ENCODE measurements at regions not wholly inside any gene's neighbourhood (a gene's known extent, or its start where the extent isn't known, plus 50 kb on each side); places are given as distances from the start of the nearest gene placed in this dataset.

- Histone ChIP-seq H3K36me3 (ENCODE audit: control insufficient read depth, insufficient read depth, low read length) (no peaks in the 10 kb centered on the region), H3K27me3 (replicated peaks; ENCODE audit: control insufficient read depth, insufficient read depth, low read length, poor library complexity, severe bottlenecking) (no peaks in the 10 kb centered on the region), H3K9me3 (ENCODE audit: control insufficient read depth, low read length) (no peaks in the 10 kb centered on the region), H3K27ac (ENCODE audit: insufficient read depth, low read length, poor library complexity, severe bottlenecking) (no peak overlapping the region), H3K4me1 (ENCODE audit: control insufficient read depth, insufficient read depth, low read length, poor library complexity, severe bottlenecking) (no peaks in the 10 kb centered on the region), H3K4me3 (ENCODE audit: insufficient read depth, low read depth, low read length, poor library complexity, severe bottlenecking) (no peak overlapping the region)
- no peak for DNase-seq
Measured at GRCh38 chr16:79336437-79337229, 263.9 kb downstream of the MAF start.

GRCh38 chr16:79334127-79334526 lies 266.4 kb downstream of the MAF start:
- Histone ChIP-seq H3K9me3 (ENCODE audit: control insufficient read depth, low read length) (no peaks in the 10 kb centered on the region), H3K27me3 (replicated peaks; ENCODE audit: control insufficient read depth, insufficient read depth, low read length, poor library complexity, severe bottlenecking) (no peaks in the 10 kb centered on the region), H3K4me1 (ENCODE audit: control insufficient read depth, insufficient read depth, low read length, poor library complexity, severe bottlenecking) (no peaks in the 10 kb centered on the region), H3K4me3 (ENCODE audit: insufficient read depth, low read depth, low read length, poor library complexity, severe bottlenecking) (no peak overlapping the region), H3K27ac (ENCODE audit: insufficient read depth, low read length, poor library complexity, severe bottlenecking) (no peak overlapping the region), H3K36me3 (ENCODE audit: control insufficient read depth, insufficient read depth, low read length) (no peaks in the 10 kb centered on the region)
- DNase-seq: peak in 1 of 3 donors; percentile 22

DNA sequence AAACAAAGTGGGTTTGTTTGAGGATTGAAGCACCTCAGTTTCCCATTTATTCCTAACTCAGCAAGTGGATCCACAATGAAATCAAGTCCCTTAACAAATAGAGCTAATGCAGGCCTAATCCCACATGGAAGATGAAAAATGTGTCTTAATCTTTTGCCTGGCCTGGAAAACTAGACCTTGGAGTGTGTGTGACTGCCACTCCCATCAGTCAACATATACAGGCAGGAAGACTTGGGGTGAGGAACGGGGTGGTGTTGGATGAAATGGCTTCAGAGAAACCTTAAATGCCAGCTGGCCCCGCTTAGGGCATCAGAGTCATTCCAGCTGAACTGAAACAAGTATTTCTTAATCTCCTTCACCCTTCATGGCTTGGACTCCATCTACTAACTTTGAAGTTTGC lies 269.5 kb downstream of the MAF start:
- no peak for DNase-seq

GRCh38 chr16:79329967-79330366 lies 270.6 kb downstream of the MAF start:
- no peaks in the 10 kb centered on the region for H3K4me1 ChIP-seq (ENCODE audit: control insufficient read depth, insufficient read depth, low read length, poor library complexity, severe bottlenecking)
- no peak for DNase-seq
- H3K4me3 ChIP-seq (ENCODE audit: insufficient read depth, low read depth, low read length, poor library complexity, severe bottlenecking): no peak overlapping the region
- H3K36me3 ChIP-seq (ENCODE audit: control insufficient read depth, insufficient read depth, low read length): no peaks in the 10 kb centered on the region
- H3K9me3 ChIP-seq (ENCODE audit: control insufficient read depth, low read length): no peaks in the 10 kb centered on the region
- no peak overlapping the region for H3K27ac ChIP-seq (ENCODE audit: insufficient read depth, low read length, poor library complexity, severe bottlenecking)
- no peaks in the 10 kb centered on the region for H3K27me3 ChIP-seq (replicated peaks; ENCODE audit: control insufficient read depth, insufficient read depth, low read length, poor library complexity, severe bottlenecking)

More for the DNA sequence above, 269.5 kb downstream of the MAF start:
- Histone ChIP-seq H3K36me3 (ENCODE audit: control insufficient read depth, insufficient read depth, low read length) (no peaks in the 10 kb centered on the region), H3K4me3 (ENCODE audit: insufficient read depth, low read depth, low read length, poor library complexity, severe bottlenecking) (no peak overlapping the region), H3K27ac (ENCODE audit: insufficient read depth, low read length, poor library complexity, severe bottlenecking) (no peak overlapping the region), H3K9me3 (ENCODE audit: control insufficient read depth, low read length) (no peaks in the 10 kb centered on the region), H3K4me1 (ENCODE audit: control insufficient read depth, insufficient read depth, low read length, poor library complexity, severe bottlenecking) (no peaks in the 10 kb centered on the region), H3K27me3 (replicated peaks; ENCODE audit: control insufficient read depth, insufficient read depth, low read length, poor library complexity, severe bottlenecking) (no peaks in the 10 kb centered on the region)

- Histone ChIP-seq H3K4me3 (ENCODE audit: insufficient read depth, low read depth, low read length, poor library complexity, severe bottlenecking) (no peak overlapping the region), H3K27ac (ENCODE audit: insufficient read depth, low read length, poor library complexity, severe bottlenecking) (no peak overlapping the region), H3K9me3 (ENCODE audit: control insufficient read depth, low read length) (no peaks in the 10 kb centered on the region), H3K4me1 (ENCODE audit: control insufficient read depth, insufficient read depth, low read length, poor library complexity, severe bottlenecking) (no peaks in the 10 kb centered on the region), H3K27me3 (replicated peaks; ENCODE audit: control insufficient read depth, insufficient read depth, low read length, poor library complexity, severe bottlenecking) (no peaks in the 10 kb centered on the region), H3K36me3 (ENCODE audit: control insufficient read depth, insufficient read depth, low read length) (no peaks in the 10 kb centered on the region)
- DNase-seq: no peak
Measured at GRCh38 chr16:79329166-79329521, 271.4 kb downstream of the MAF start.

- no peak overlapping the region for H3K27ac ChIP-seq (ENCODE audit: insufficient read depth, low read length, poor library complexity, severe bottlenecking)
- no peak overlapping the region for H3K4me3 ChIP-seq (ENCODE audit: insufficient read depth, low read depth, low read length, poor library complexity, severe bottlenecking)
Measured at GRCh38 chr16:79328402-79329165, 272.0 kb downstream of the MAF start.

DNA sequence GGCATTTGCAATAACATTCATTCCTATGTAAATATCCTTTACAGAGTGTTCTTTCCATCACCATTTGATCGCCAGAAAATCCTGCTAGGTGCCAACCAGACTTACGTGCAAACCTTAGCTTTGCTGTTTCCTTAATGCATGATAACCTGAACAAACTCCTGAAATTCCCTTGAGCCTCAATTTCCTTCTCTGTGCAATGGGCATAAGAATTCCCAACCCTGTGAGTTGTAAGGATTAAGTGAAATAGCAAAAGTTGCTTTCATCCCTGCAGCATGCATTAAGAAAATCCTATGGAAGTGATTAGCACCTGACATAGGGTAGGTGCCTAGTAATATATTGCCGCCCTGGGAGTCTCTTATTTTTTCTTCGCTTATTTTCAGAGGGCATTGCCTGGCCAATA lies 272.7 kb downstream of the MAF start:
- Histone ChIP-seq H3K27me3 (replicated peaks; ENCODE audit: control insufficient read depth, insufficient read depth, low read length, poor library complexity, severe bottlenecking) (no peaks in the 10 kb centered on the region), H3K9me3 (ENCODE audit: control insufficient read depth, low read length) (no peaks in the 10 kb centered on the region), H3K27ac (ENCODE audit: insufficient read depth, low read length, poor library complexity, severe bottlenecking) (no peak overlapping the region), H3K4me3 (ENCODE audit: insufficient read depth, low read depth, low read length, poor library complexity, severe bottlenecking) (no peak overlapping the region), H3K4me1 (ENCODE audit: control insufficient read depth, insufficient read depth, low read length, poor library complexity, severe bottlenecking) (no peaks in the 10 kb centered on the region), H3K36me3 (ENCODE audit: control insufficient read depth, insufficient read depth, low read length) (no peaks in the 10 kb centered on the region)
- no peak for DNase-seq

More at GRCh38 chr16:79328402-79329165, 272.0 kb downstream of the MAF start:
- Histone ChIP-seq H3K27me3 (replicated peaks; ENCODE audit: control insufficient read depth, insufficient read depth, low read length, poor library complexity, severe bottlenecking) (no peaks in the 10 kb centered on the region), H3K36me3 (ENCODE audit: control insufficient read depth, insufficient read depth, low read length) (no peaks in the 10 kb centered on the region), H3K4me1 (ENCODE audit: control insufficient read depth, insufficient read depth, low read length, poor library complexity, severe bottlenecking) (no peaks in the 10 kb centered on the region), H3K9me3 (ENCODE audit: control insufficient read depth, low read length) (no peaks in the 10 kb centered on the region)
- no peak for DNase-seq

DNA sequence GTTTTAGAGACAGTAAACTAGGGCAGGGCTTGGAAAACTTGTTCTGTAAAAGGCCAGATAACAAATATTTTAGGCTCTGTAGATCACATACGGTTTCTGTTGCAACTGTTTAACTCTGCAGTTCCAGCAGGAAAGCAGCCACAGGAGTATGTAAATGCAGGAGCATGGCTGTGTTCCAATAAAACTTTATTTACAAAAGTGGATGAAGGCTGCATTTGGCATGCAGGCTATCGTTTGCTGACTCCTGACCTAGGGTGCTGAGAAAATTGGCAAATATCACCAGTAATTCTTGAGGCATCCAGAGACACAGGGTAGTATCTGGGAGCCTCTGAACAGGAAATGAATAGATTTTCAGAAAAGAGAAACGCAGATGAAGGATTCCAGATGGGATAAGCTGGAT lies 274.0 kb downstream of the MAF start:
- no peaks in the 10 kb centered on the region for H3K4me1 ChIP-seq (ENCODE audit: control insufficient read depth, insufficient read depth, low read length, poor library complexity, severe bottlenecking)
- H3K27ac ChIP-seq (ENCODE audit: insufficient read depth, low read length, poor library complexity, severe bottlenecking): no peak overlapping the region
- DNase-seq: no peak
- H3K27me3 ChIP-seq (replicated peaks; ENCODE audit: control insufficient read depth, insufficient read depth, low read length, poor library complexity, severe bottlenecking): no peaks in the 10 kb centered on the region
- H3K4me3 ChIP-seq (ENCODE audit: insufficient read depth, low read depth, low read length, poor library complexity, severe bottlenecking): no peak overlapping the region
- no peaks in the 10 kb centered on the region for H3K9me3 ChIP-seq (ENCODE audit: control insufficient read depth, low read length)
- H3K36me3 ChIP-seq (ENCODE audit: control insufficient read depth, insufficient read depth, low read length): no peaks in the 10 kb centered on the region

DNA sequence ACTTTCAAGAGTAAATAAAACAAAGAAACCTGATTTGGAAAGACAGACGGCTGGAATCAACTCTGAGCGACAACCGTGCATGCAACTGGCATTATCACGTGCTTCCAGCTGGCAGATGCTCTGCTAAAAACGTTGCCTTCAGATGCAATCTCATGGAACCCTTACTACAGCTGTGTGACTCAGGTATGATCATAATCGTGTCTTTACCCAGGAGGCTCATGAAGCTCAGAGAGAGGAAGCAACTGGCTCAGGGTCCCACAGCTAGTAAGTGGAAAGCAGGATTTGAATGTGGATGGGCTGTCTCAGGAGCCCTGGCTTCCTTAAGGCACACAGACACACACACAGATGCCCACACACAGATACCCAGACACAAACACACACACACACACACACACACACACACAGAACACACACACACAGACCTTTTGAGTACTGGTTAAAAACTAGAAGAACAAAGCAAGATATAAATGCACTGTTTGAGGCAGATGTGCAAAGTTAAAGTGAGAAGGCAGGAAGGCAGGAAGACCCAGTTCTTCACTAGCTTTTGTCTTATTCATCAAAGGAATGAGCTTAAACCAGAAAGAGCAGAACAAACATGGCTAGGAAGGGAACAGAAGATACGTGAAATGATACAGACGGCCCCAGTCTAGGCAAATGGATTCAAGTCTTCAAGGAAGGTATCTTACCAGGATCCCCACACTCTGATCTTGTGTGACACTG lies 275.2 kb downstream of the MAF start:
- no peaks in the 10 kb centered on the region for H3K9me3 ChIP-seq (ENCODE audit: control insufficient read depth, low read length)
- DNase-seq: no peak
- no peaks in the 10 kb centered on the region for H3K36me3 ChIP-seq (ENCODE audit: control insufficient read depth, insufficient read depth, low read length)
- no peaks in the 10 kb centered on the region for H3K4me1 ChIP-seq (ENCODE audit: control insufficient read depth, insufficient read depth, low read length, poor library complexity, severe bottlenecking)
- H3K27ac ChIP-seq (ENCODE audit: insufficient read depth, low read length, poor library complexity, severe bottlenecking): no peak overlapping the region
- H3K4me3 ChIP-seq (ENCODE audit: insufficient read depth, low read depth, low read length, poor library complexity, severe bottlenecking): no peak overlapping the region
- H3K27me3 ChIP-seq (replicated peaks; ENCODE audit: control insufficient read depth, insufficient read depth, low read length, poor library complexity, severe bottlenecking): no peaks in the 10 kb centered on the region

- H3K27ac ChIP-seq (ENCODE audit: insufficient read depth, low read length, poor library complexity, severe bottlenecking): no peak overlapping the region
- no peaks in the 10 kb centered on the region for H3K27me3 ChIP-seq (replicated peaks; ENCODE audit: control insufficient read depth, insufficient read depth, low read length, poor library complexity, severe bottlenecking)
- H3K9me3 ChIP-seq (ENCODE audit: control insufficient read depth, low read length): no peaks in the 10 kb centered on the region
- no peaks in the 10 kb centered on the region for H3K4me1 ChIP-seq (ENCODE audit: control insufficient read depth, insufficient read depth, low read length, poor library complexity, severe bottlenecking)
- DNase-seq: no peak
- no peaks in the 10 kb centered on the region for H3K36me3 ChIP-seq (ENCODE audit: control insufficient read depth, insufficient read depth, low read length)
- H3K4me3 ChIP-seq (ENCODE audit: insufficient read depth, low read depth, low read length, poor library complexity, severe bottlenecking): no peak overlapping the region
Measured at GRCh38 chr16:79320956-79321355, 279.6 kb downstream of the MAF start.
